Upper lobe of left lung (tissue), 6 donors: ENCODE measurements at regions not wholly inside any gene's neighbourhood (a gene's known extent, or its start where the extent isn't known, plus 50 kb on each side); places are given as distances from the start of the nearest gene placed in this dataset.

ENCODE experiments used
- ATAC-seq, 2 donors: fragments of 200-7000 bp; cut with Tn5 transposase; one replicate each; pipeline ENCODE4 v1.9.1; 2022; ENCODE audit warnings: mild to moderate bottlenecking in 2 of 2, moderate library complexity in 2 of 2; ENCODE audit not compliant: low FRiP score in 2 of 2
- DNase-seq, 2 donors: peaks; one replicate each; pipeline ENCODE4 v3.0.0-alpha.2; 2019 to 2020
- H3K27ac ChIP-seq, 4 donors: fragments of 200-600 bp; sonication (generic); one replicate each; pipeline ENCODE4 v1.5.1; 2016 to 2019
- H3K27me3 ChIP-seq, 4 donors: fragments of 200-600 bp; sonication (generic); one replicate each; pipeline ENCODE4 v1.5.1; 2017 to 2019
- H3K36me3 ChIP-seq, 4 donors: fragments of 200-600 bp; sonication (generic); one replicate each; pipeline ENCODE4 v1.5.1; 2016 to 2019
- H3K4me1 ChIP-seq, 4 donors: fragments of 200-600 bp; sonication (generic); one replicate each; pipeline ENCODE4 v1.5.1; 2018 to 2019
- H3K4me3 ChIP-seq, 4 donors: fragments of 200-600 bp; sonication (generic); one replicate each; pipeline ENCODE4 v1.5.1; 2017 to 2019; ENCODE audit warnings: mild to moderate bottlenecking in 2 of 4, moderate library complexity in 1 of 4
- H3K9me3 ChIP-seq, 4 donors: fragments of 200-600 bp; sonication (generic); one replicate each; pipeline ENCODE4 v1.5.1; 2018 to 2019
- EP300 ChIP-seq, 4 donors: sonication (generic); formaldehyde crosslinking; IDR thresholded peaks; one replicate each; pipeline ENCODE4 v1.5.1; 2017; ENCODE audit warnings: antibody characterized with exemption in 4 of 4, control low read depth in 2 of 4
- POLR2A ChIP-seq, 4 donors: fragments of 450-650 bp; IDR thresholded peaks; one replicate each; pipeline ENCODE4 v1.5.1; 2016 to 2017; ENCODE audit warnings: antibody characterized with exemption in 4 of 4, mild to moderate bottlenecking in 2 of 4
- POLR2AphosphoS5 ChIP-seq, 2 donors: sonication (generic); formaldehyde crosslinking; IDR thresholded peaks; one replicate each; pipeline ENCODE4 v1.5.1; 2017; ENCODE audit warnings: antibody characterized with exemption in 2 of 2
- WGBS, 2 donors: methylation state at CpG; one replicate each; pipeline ENCODE4 v1.1.5; 2017 to 2018; 5-methylcytosine and 5-hydroxymethylcytosine counted together
- TF ChIP-seq, protein P1 (sequence below), 6 experiments: fragments of 450-650 bp in 4 of 6; fragments of 200-600 bp in 2 of 6; sonication (generic) in 2 of 6; IDR thresholded peaks; one replicate each; pipeline ENCODE4 v1.5.1; 2016 to 2019; ENCODE audit warnings: antibody characterized with exemption in 6 of 6
- donor health status: DM: no; HTN: no; CAD: no; lungs with moderate emphysema.
- donor health status: DM: no; HTN: yes; CAD: no; lungs with severe emphysema.

DNA sequence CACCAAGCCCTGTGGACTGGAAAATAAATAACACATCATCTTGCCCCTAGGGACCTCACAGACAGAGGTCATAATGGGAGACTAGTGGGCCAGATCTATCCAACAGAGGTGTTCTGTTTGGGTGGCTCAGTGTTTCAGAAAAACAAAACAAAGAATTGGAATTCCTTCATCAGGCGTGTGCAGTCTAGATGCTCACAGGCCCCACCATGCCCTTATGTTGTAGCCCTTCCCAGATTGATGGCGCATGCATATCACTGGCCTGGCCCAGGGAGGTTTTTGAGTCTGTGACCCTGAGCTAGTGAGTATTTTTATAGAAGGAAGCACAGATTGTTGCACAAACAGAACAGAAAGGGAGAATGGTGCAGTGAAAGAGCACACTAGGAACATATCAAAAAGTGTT lies 859.6 kb downstream of the BCL11B start:
- Histone ChIP-seq H3K4me1 (no peaks in the 10 kb centered on the region), H3K36me3 (no peaks in the 10 kb centered on the region), H3K27ac (no peak overlapping the region), H3K4me3 (no peak overlapping the region), H3K9me3 (no peaks in the 10 kb centered on the region), H3K27me3 (no peaks in the 10 kb centered on the region)
- TF ChIP-seq EP300 (IDR thresholded peaks at IDR 0.05) (no peak), POLR2AphosphoS5 (IDR thresholded peaks at IDR 0.05) (no peak), POLR2A (IDR thresholded peaks at IDR 0.05) (no peak)
- TF ChIP-seq, protein P1, sequence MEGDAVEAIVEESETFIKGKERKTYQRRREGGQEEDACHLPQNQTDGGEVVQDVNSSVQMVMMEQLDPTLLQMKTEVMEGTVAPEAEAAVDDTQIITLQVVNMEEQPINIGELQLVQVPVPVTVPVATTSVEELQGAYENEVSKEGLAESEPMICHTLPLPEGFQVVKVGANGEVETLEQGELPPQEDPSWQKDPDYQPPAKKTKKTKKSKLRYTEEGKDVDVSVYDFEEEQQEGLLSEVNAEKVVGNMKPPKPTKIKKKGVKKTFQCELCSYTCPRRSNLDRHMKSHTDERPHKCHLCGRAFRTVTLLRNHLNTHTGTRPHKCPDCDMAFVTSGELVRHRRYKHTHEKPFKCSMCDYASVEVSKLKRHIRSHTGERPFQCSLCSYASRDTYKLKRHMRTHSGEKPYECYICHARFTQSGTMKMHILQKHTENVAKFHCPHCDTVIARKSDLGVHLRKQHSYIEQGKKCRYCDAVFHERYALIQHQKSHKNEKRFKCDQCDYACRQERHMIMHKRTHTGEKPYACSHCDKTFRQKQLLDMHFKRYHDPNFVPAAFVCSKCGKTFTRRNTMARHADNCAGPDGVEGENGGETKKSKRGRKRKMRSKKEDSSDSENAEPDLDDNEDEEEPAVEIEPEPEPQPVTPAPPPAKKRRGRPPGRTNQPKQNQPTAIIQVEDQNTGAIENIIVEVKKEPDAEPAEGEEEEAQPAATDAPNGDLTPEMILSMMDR (IDR thresholded peaks at IDR 0.05) = no peak
- WGBS, 2 donors = 79 to 97% methylated on average over 2 of the region's 2 CpGs
- DNase-seq = no peak
- ATAC-seq = no peak

DNA sequence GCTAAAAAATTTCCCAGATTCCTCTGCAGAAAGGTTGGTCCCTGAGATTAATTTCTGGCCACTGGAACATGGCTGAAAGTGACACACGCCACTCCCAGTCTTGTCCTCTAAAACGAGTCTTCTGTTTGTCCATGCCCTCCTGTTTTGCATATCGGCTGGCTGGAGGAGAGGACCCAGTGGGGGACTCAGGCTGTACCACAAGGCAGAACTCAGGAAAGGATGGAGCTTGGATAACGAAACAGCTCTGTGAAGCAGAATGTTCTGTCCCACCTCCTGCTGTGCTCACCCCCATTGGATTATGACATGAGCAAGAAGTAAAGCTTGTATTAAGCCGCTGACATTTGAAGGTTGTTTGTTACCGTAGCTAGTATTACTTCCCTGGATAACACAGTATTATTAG lies 856.2 kb downstream of the BCL11B start:
- Histone ChIP-seq H3K27ac (no peak overlapping the region), H3K36me3 (no peaks in the 10 kb centered on the region), H3K27me3 (no peaks in the 10 kb centered on the region), H3K9me3 (no peaks in the 10 kb centered on the region), H3K4me1 (no peaks in the 10 kb centered on the region), H3K4me3 (no peak overlapping the region)
- TF ChIP-seq EP300 (IDR thresholded peaks at IDR 0.05) = no peak
- TF ChIP-seq POLR2AphosphoS5 (IDR thresholded peaks at IDR 0.05) = no peak
- TF ChIP-seq, protein P1 (IDR thresholded peaks at IDR 0.05) = no peak
- no peak for TF ChIP-seq POLR2A (IDR thresholded peaks at IDR 0.05)
- no peak for DNase-seq
- WGBS, 2 donors = 71 to 73% methylated on average over 6 of the region's 6 CpGs
- no peak for ATAC-seq

DNA sequence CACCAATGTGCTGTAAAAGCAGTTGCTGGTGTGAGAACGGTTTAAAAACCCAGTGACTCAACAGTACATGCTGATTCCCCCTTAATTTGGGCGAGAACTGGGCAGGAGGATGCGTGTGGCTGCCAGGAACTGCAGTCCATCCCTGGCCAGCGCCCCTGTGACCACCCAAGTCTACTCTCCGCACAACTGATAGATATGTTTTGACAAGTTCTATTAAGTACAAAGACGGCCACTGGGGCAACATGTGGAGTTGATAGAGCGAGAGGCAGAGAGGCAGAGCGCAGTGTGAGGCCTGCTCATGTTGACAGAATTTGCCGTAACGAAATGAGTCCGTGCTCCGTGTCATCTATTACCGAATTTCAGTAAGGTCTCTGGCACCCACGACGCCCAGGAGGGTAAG lies 855.0 kb downstream of the BCL11B start:
- no peaks in the 10 kb centered on the region for H3K4me1 ChIP-seq
- WGBS, 2 donors = 89 to 92% methylated on average over 15 of the region's 15 CpGs
- no peaks in the 10 kb centered on the region for H3K27me3 ChIP-seq
- H3K27ac ChIP-seq = no peak overlapping the region
- DNase-seq (no peak), ATAC-seq (no peak)
- no peaks in the 10 kb centered on the region for H3K9me3 ChIP-seq
- no peaks in the 10 kb centered on the region for H3K36me3 ChIP-seq
- no peak overlapping the region for H3K4me3 ChIP-seq
- TF ChIP-seq POLR2A (IDR thresholded peaks at IDR 0.05) (no peak), POLR2AphosphoS5 (IDR thresholded peaks at IDR 0.05) (no peak), EP300 (IDR thresholded peaks at IDR 0.05) (no peak)
- TF ChIP-seq, protein P1 (IDR thresholded peaks at IDR 0.05) = no peak

DNA sequence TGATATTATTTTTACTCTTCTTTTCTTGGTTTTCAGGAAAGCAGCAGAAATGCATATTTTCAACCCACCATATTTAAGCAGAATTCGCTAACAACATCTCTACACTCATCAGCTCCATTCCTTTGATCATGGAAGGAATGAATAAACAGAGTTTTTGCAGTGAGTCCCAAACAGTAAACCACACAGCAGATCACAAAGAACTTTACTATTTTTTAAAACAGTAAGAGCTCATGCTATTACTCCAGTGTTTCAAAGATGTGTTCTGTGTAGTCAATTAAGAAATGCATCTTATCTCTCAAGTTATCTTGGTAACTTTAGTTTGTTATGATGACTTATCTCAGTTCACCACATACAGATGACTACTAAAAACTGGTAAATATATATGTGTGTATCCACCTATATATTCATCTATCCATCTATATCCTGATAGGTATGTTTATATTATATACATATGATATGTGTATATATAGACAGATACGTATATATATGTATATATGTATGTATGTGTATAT lies 843.5 kb downstream of the BCL11B start:
- TF ChIP-seq POLR2A (IDR thresholded peaks at IDR 0.05) = no peak
- TF ChIP-seq, protein P1 (IDR thresholded peaks at IDR 0.05) = no peak
- TF ChIP-seq EP300 (IDR thresholded peaks at IDR 0.05) = no peak
- TF ChIP-seq POLR2AphosphoS5 (IDR thresholded peaks at IDR 0.05) = no peak
- WGBS, 2 donors = 64 to 88% methylated on average over 2 of the region's 2 CpGs
- no peak for DNase-seq
- no peak for ATAC-seq
- H3K9me3 ChIP-seq = no peaks in the 10 kb centered on the region
- no peaks in the 10 kb centered on the region for H3K4me1 ChIP-seq
- no peak overlapping the region for H3K4me3 ChIP-seq
- no peaks in the 10 kb centered on the region for H3K36me3 ChIP-seq
- no peak overlapping the region for H3K27ac ChIP-seq
- no peaks in the 10 kb centered on the region for H3K27me3 ChIP-seq

DNA sequence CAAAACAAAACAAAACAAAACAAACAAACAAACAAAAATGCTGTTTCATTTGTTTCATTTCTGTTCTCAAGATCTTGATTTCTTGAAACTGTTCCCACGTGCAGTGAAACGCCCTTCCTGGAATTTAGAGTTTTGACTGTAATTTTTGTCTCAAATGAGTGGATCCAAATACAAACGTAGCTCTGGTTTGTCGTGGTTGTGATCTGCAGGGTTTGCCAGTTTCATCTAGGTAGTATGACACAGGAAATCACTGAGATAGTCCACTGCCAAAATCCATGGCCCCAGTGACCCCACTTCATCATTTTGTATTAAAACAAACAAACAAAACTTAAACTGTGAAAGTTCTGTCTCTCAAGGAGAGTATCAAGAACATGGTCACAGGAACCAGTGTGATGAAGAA lies 838.6 kb downstream of the BCL11B start:
- no peak overlapping the region for H3K27ac ChIP-seq
- H3K9me3 ChIP-seq = no peaks in the 10 kb centered on the region
- no peak overlapping the region for H3K4me3 ChIP-seq
- H3K36me3 ChIP-seq = no peaks in the 10 kb centered on the region
- no peaks in the 10 kb centered on the region for H3K27me3 ChIP-seq
- DNase-seq (no peak), ATAC-seq (no peak)
- 57 to 68% methylated on average over 4 of the region's 4 CpGs for WGBS, 2 donors
- TF ChIP-seq, protein P1 (IDR thresholded peaks at IDR 0.05) = no peak
- TF ChIP-seq POLR2AphosphoS5 (IDR thresholded peaks at IDR 0.05) (no peak), POLR2A (IDR thresholded peaks at IDR 0.05) (no peak), EP300 (IDR thresholded peaks at IDR 0.05) (no peak)
- no peaks in the 10 kb centered on the region for H3K4me1 ChIP-seq
